Karpas-422 (cell line): ENCODE measurements at regions not wholly inside any gene's neighbourhood (a gene's known extent, or its start where the extent isn't known, plus 50 kb on each side); places are given as distances from the start of the nearest gene placed in this dataset. TPM values are rescaled to one million over a fixed set of nuclear protein-coding genes. Genes with fewer than 3 reads are reported as not detected.

Experiments
- DNase-seq: peaks from one replicate; pipeline ENCODE4 v3.0.0-alpha.2; 2015
- H2AFZ ChIP-seq: fragments of 200-600 bp; sonication (generic); 2 replicates; pipeline ENCODE4 v1.6.1; 2014; ENCODE audit warnings: antibody characterized with exemption, low read length, mixed read lengths
- H3K27ac ChIP-seq: fragments of 200-600 bp; sonication (generic); 2 replicates; pipeline ENCODE4 v1.5.1; 2014; ENCODE audit warnings: mild to moderate bottlenecking, low read length, moderate library complexity
- H3K27me3 ChIP-seq: fragments of 200-600 bp; sonication (generic); 2 replicates; pipeline ENCODE4 v1.6.1; 2014; ENCODE audit warnings: low read length, mixed read lengths
- H3K36me3 ChIP-seq: fragments of 200-600 bp; sonication (generic); 2 replicates; pipeline ENCODE4 v1.6.1; 2014; ENCODE audit warnings: low read length, mixed read lengths; ENCODE audit not compliant: insufficient read depth
- H3K4me1 ChIP-seq: fragments of 200-600 bp; sonication (generic); 2 replicates; pipeline ENCODE4 v1.6.1; 2014; ENCODE audit warnings: mild to moderate bottlenecking, low read length, mixed read lengths
- H3K4me2 ChIP-seq: fragments of 200-600 bp; sonication (generic); 2 replicates; pipeline ENCODE4 v1.6.1; 2014; ENCODE audit warnings: low read length, low read depth, mild to moderate bottlenecking; ENCODE audit not compliant: poor library complexity, severe bottlenecking
- H3K4me3 ChIP-seq: fragments of 200-600 bp; sonication (generic); 2 replicates; pipeline ENCODE4 v1.5.1; 2014; ENCODE audit warnings: mild to moderate bottlenecking, antibody characterized with exemption, low read length, mixed read lengths
- H3K79me2 ChIP-seq: fragments of 200-600 bp; sonication (generic); 2 replicates; pipeline ENCODE4 v1.6.1; 2014; ENCODE audit warnings: mild to moderate bottlenecking, low read length, mixed read lengths
- H3K9ac ChIP-seq: fragments of 200-600 bp; sonication (generic); 2 replicates; pipeline ENCODE4 v1.6.0; 2014; ENCODE audit warnings: low read length
- H3K9me2 ChIP-seq: fragments of 200-600 bp; sonication (generic), shearing (Covaris generic); replicated peaks from 2 replicates; pipeline ENCODE4 v1.6.0; 2014; ENCODE audit warnings: mild to moderate bottlenecking, low read length, moderate library complexity; ENCODE audit not compliant: insufficient read depth
- H3K9me3 ChIP-seq: fragments of 300-700, 200-600 bp; sonication (generic); 2 replicates; pipeline ENCODE4 v1.6.1; 2014; ENCODE audit warnings: low read length, mixed read lengths
- H4K20me1 ChIP-seq: fragments of 200-600 bp; sonication (generic); 2 replicates; pipeline ENCODE4 v1.6.1; 2014; ENCODE audit warnings: mild to moderate bottlenecking, antibody characterized with exemption, low read length, low read depth; ENCODE audit not compliant: insufficient read depth
- small RNA-seq: library from RNA; depleted of rRNA; stranded (forward); fragments of <200 nt; gene quantifications from one replicate; pipeline ENCODE3, GENCODE V24; 2014

DNA sequence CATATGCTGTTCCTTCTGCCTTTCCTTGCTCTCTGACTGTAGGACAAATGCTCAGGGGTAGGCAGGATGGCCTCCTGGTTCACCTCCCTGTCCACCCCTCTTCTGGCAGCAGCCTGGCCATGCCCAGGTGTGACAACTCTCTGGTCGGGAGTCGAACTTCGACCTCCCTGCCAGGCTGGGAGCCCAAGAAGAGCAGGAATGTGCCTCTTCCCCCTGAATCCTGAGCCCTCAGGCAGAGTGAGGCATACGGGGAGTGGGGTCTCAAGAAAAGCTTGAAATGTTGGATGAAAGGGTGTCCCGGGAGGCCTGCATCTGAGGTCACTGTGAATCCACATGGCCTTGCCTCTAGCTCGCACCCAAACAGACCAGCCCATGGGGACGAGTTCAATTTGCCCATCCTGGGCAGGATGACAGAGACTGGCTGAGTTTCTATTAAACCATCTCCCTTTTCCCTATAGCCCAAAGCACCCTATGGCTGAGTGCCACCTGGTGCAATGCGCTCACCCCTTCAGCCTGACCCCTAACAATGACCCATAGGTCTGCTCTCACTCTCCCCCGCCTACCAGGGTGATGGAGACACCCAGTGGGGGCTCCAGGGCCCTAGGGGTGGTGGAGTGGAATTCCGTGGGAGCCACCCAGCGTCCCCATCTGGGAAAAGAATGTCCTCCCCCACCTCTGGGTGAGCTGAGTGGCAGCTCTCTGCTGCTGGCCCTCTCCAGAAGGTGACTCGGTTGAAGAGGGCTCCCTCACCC lies 52.9 kb upstream of the DIO3 start:
- no peak overlapping the region for H3K4me2 ChIP-seq
- H3K9me2 ChIP-seq = no peaks in the 10 kb centered on the region
- H3K27ac ChIP-seq = no peak overlapping the region
- no peaks in the 10 kb centered on the region for H3K27me3 ChIP-seq
- H3K4me1 ChIP-seq = no peaks in the 10 kb centered on the region
- H3K9ac ChIP-seq = no peak overlapping the region
- H3K9me3 ChIP-seq = no peaks in the 10 kb centered on the region
- H4K20me1 ChIP-seq = no peaks in the 10 kb centered on the region
- H3K36me3 ChIP-seq = no peaks in the 10 kb centered on the region
- H3K4me3 ChIP-seq = no peak overlapping the region
- H3K79me2 ChIP-seq = no peaks in the 10 kb centered on the region
- no peak for DNase-seq
- no peak overlapping the region for H2AFZ ChIP-seq

- H3K4me1 ChIP-seq = no peaks in the 10 kb centered on the region
- no peaks in the 10 kb centered on the region for H3K9me2 ChIP-seq
- H3K27ac ChIP-seq = no peak overlapping the region
Measured at GRCh38 chr14:101508948-101509729, 52.2 kb upstream of the DIO3 start.

DNA sequence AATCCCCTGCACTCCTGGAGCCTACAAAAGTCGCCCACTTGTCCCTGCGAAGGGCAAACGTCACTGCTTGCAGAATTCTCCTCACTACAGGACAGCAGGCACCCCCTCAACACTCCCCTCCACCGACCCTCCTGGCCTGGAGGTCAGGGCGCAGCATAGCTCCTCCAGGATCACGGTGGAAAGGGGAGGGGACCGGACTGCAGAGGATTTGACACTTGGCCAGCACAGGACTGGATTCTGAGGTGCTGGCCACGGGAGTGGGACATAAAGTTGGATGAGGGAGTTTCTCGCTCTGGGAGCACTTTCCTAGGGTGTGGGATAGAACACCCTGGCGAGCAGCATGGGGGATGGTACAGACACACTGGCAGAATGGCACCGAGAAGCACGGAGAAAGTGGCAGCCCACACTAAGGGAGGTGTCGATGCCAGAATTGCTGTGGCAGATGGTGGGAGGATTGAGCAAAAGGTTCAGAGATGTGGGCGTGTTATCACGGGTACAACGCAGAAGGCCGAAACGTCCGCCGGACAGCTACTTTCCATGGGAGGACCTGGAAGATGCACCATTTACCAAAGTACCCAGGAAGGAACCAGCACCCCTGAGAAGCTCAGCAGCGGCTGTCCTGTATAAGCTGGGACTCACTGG lies 51.4 kb upstream of the DIO3 start:
- H3K9ac ChIP-seq = no peak overlapping the region
- H2AFZ ChIP-seq = no peak overlapping the region
- no peak overlapping the region for H3K4me3 ChIP-seq
- no peak overlapping the region for H3K27ac ChIP-seq
- no peaks in the 10 kb centered on the region for H3K4me1 ChIP-seq
- no peaks in the 10 kb centered on the region for H3K79me2 ChIP-seq
- DNase-seq = no peak
- no peaks in the 10 kb centered on the region for H3K9me3 ChIP-seq
- no peak overlapping the region for H3K4me2 ChIP-seq
- H3K36me3 ChIP-seq = no peaks in the 10 kb centered on the region
- H4K20me1 ChIP-seq = no peaks in the 10 kb centered on the region
- H3K9me2 ChIP-seq = no peaks in the 10 kb centered on the region
- H3K27me3 ChIP-seq = no peaks in the 10 kb centered on the region

More at GRCh38 chr14:101508948-101509729, 52.2 kb upstream of the DIO3 start:
- H3K27me3 ChIP-seq = no peaks in the 10 kb centered on the region
- H3K9me3 ChIP-seq = no peaks in the 10 kb centered on the region
- H2AFZ ChIP-seq = no peak overlapping the region
- H3K4me3 ChIP-seq = no peak overlapping the region
- no peak for DNase-seq
- no peaks in the 10 kb centered on the region for H4K20me1 ChIP-seq
- no peak overlapping the region for H3K4me2 ChIP-seq
- no peak overlapping the region for H3K9ac ChIP-seq
- no peaks in the 10 kb centered on the region for H3K36me3 ChIP-seq
- H3K79me2 ChIP-seq = no peaks in the 10 kb centered on the region

GRCh38 chr14:101511199-101511598 lies 50.1 kb upstream of the DIO3 start:
- Histone ChIP-seq H3K79me2 (no peaks in the 10 kb centered on the region), H2AFZ (no peak overlapping the region), H3K9me2 (no peaks in the 10 kb centered on the region), H3K9me3 (no peaks in the 10 kb centered on the region; the same call in 1 of the 2 replicates), H3K4me1 (no peaks in the 10 kb centered on the region), H4K20me1 (no peaks in the 10 kb centered on the region), H3K4me3 (no peak overlapping the region), H3K27me3 (no peaks in the 10 kb centered on the region; the same call in 1 of the 2 replicates), H3K36me3 (no peaks in the 10 kb centered on the region), H3K4me2 (no peak overlapping the region), H3K9ac (no peak overlapping the region), H3K27ac (no peak overlapping the region)
- no peak for DNase-seq

Small RNA genes in the stretch of these regions (small RNA-seq; reads per million reads assigned to genes)
- gene MIR1185-1 = not detected
- gene MIR1185-2 = not detected
- not detected for gene MIR1193
- not detected for gene MIR1197
- gene MIR134 = not detected
- gene MIR154 = not detected
- not detected for gene MIR299
- not detected for gene MIR300
- not detected for gene MIR323A
- not detected for gene MIR323B
- not detected for gene MIR329-1
- gene MIR329-2 = not detected
- gene MIR369 = not detected
- not detected for gene MIR377
- not detected for gene MIR379
- not detected for gene MIR380
- not detected for gene MIR381
- gene MIR409 = not detected
- not detected for gene MIR411
- gene MIR412 = not detected
- gene MIR485 = not detected
- gene MIR487A = not detected
- gene MIR487B = not detected
- not detected for gene MIR494
- gene MIR495 = not detected
- not detected for gene MIR496
- not detected for gene MIR539
- gene MIR541 = not detected
- not detected for gene MIR543
- not detected for gene MIR544A
- gene MIR654 = not detected
- gene MIR655 = not detected
- gene MIR656 = not detected
- not detected for gene MIR668
- gene MIR758 = not detected
- gene MIR889 = not detected
- gene RF00012 = not detected
- gene RF00181 = not detected
- gene SNORD114-10 = not detected
- not detected for gene SNORD114-11
- gene SNORD114-12 = not detected
- gene SNORD114-13 = not detected
- not detected for gene SNORD114-14
- gene SNORD114-15 = not detected
- gene SNORD114-16 = not detected
- not detected for gene SNORD114-17
- gene SNORD114-18 = not detected
- not detected for gene SNORD114-19
- not detected for gene SNORD114-20
- not detected for gene SNORD114-21
- not detected for gene SNORD114-22
- not detected for gene SNORD114-23
- gene SNORD114-24 = not detected
- not detected for gene SNORD114-25
- not detected for gene SNORD114-26
- gene SNORD114-27 = not detected
- gene SNORD114-28 = not detected
- gene SNORD114-29 = not detected
- not detected for gene SNORD114-30
- gene SNORD114-31 = not detected
- not detected for gene SNORD114-5
- gene SNORD114-6 = not detected
- gene SNORD114-7 = not detected
- not detected for gene SNORD114-9
